Common myeloid progenitor, CD34-positive (primary cell): ENCODE measurements at regions not wholly inside any gene's neighbourhood (a gene's known extent, or its start where the extent isn't known, plus 50 kb on each side); places are given as distances from the start of the nearest gene placed in this dataset.

ENCODE experiments used
- CTCF ChIA-PET: fragments of 350-600 bp; sonication (Branson Sonifier 250); formaldehyde crosslinking; loops from one replicate; lab custom pipeline; 2021; ENCODE audit warnings: antibody characterized with exemption; lab: Charles Lee
- POLR2A ChIA-PET: fragments of 350-600 bp; sonication (Branson Sonifier 250); formaldehyde crosslinking; loops from one replicate; lab custom pipeline; 2021; ENCODE audit warnings: antibody characterized with exemption; lab: Charles Lee
- DNase-seq, 3 donors: peaks; one replicate each; pipeline versions ENCODE4 v3.0.0 to v3.0.0-alpha.2; 2013
- H3K27ac ChIP-seq, 2 experiments: 1 replicate in 1 of 2; 2 replicates in 1 of 2; pipeline ENCODE4 v1.7.0; 2013; ENCODE audit warnings: inconsistent platforms in 2 of 2, low read length in 2 of 2, mild to moderate bottlenecking in 2 of 2, low read depth in 1 of 2, moderate library complexity in 1 of 2; ENCODE audit not compliant: severe bottlenecking in 2 of 2, insufficient read depth in 1 of 2, poor library complexity in 1 of 2
- H3K27me3 ChIP-seq, 5 experiments: replicated peaks in 2 of 5; 1 replicate in 3 of 5; 2 replicates in 2 of 5; pipeline versions ENCODE4 v1.6.1 to v1.7.0; 2013; ENCODE audit warnings: low read length in 4 of 5, mild to moderate bottlenecking in 2 of 5, moderate library complexity in 2 of 5, inconsistent platforms in 1 of 5; ENCODE audit not compliant: insufficient read depth in 5 of 5, control insufficient read depth in 4 of 5
- H3K36me3 ChIP-seq, 4 experiments: 1 replicate in 2 of 4; 2 replicates in 2 of 4; pipeline versions ENCODE4 v1.6.1 to v1.7.0; 2013; ENCODE audit warnings: low read length in 3 of 4, control low read depth in 1 of 4, mild to moderate bottlenecking in 1 of 4; ENCODE audit not compliant: control insufficient read depth in 4 of 4, insufficient read depth in 4 of 4
- H3K4me1 ChIP-seq, 4 experiments: 1 replicate in 3 of 4; 2 replicates in 1 of 4; pipeline versions ENCODE4 v1.6.1 to v1.7.1; 2013; ENCODE audit warnings: low read length in 3 of 4, mild to moderate bottlenecking in 3 of 4, control low read depth in 1 of 4, inconsistent platforms in 1 of 4, moderate library complexity in 1 of 4; ENCODE audit not compliant: control insufficient read depth in 4 of 4, insufficient read depth in 4 of 4; ENCODE audit errors: control extremely low read depth in 1 of 4
- H3K4me3 ChIP-seq, 7 experiments: 1 replicate in 4 of 7; 2 replicates in 3 of 7; pipeline versions ENCODE4 v1.5.1 to v1.7.0; 2013; ENCODE audit warnings: mild to moderate bottlenecking in 7 of 7, low read length in 6 of 7, moderate library complexity in 6 of 7, inconsistent platforms in 2 of 7, low read depth in 2 of 7, control low read depth in 1 of 7; ENCODE audit not compliant: insufficient read depth in 4 of 7, control insufficient read depth in 1 of 7; ENCODE audit errors: extremely low read depth in 1 of 7
- H3K9me3 ChIP-seq, 5 experiments: 1 replicate in 4 of 5; 2 replicates in 1 of 5; pipeline versions ENCODE4 v1.6.1 to v1.7.1; 2013; ENCODE audit warnings: low read length in 4 of 5, mild to moderate bottlenecking in 2 of 5, inconsistent platforms in 1 of 5, low read depth in 1 of 5, moderate library complexity in 1 of 5; ENCODE audit not compliant: control insufficient read depth in 4 of 5, insufficient read depth in 2 of 5; ENCODE audit errors: control extremely low read depth in 1 of 5
- WGBS: methylation state at CpG from one replicate; pipeline ENCODE4 v1.1.5; 2013; ENCODE audit not compliant: insufficient coverage; 5-methylcytosine and 5-hydroxymethylcytosine counted together

DNA sequence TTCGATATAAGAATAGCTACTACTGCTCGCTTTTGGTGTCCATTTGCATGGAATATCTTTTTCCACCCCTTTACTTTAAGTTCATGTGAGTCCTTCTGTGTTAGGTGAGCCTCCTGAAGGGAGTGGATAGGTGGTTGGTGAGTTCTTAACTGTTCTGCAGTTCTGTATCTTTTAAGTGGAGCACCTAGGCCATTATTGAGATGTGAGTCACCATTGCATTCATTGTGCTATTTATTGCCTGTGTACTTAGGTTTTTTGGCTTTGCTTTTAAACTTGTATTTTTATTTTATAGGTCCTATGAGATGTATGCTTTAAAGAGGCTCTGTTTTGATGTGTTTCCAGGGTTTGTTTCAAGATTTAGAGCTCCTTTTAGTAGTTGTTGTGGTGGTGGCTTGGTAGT lies 1430.8 kb downstream of the REEP3 start:
- Histone ChIP-seq H3K4me3 (no peak overlapping the region), H3K4me1 (no peaks in the 10 kb centered on the region), H3K27me3 (no peaks in the 10 kb centered on the region), H3K27ac (no peak overlapping the region), H3K36me3 (no peaks in the 10 kb centered on the region), H3K9me3 (no peaks in the 10 kb centered on the region)
- no CpG with 5 or more reads among the region's 2 CpGs for WGBS
- DNase-seq: no peak
- CTCF ChIA-PET: no interaction called here
- POLR2A ChIA-PET: no interaction called here

DNA sequence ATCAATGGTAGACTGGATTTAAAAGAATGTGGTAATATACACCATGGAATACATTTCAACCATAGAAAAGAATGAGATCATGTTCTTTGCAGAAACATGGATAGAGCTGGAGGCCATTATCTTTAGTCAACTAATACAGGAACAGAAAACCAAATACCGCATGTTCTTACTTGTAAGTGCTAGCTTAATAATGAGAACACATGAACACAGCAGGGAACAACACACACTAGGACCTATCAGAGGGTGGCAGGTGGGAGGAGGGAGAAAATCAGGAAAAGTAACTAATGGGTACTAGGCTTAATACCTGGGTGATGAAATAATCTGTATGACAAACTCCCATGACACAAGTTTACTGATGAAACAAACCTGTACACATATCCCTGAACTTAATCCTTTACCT lies 1435.2 kb downstream of the REEP3 start:
- no peaks in the 10 kb centered on the region for H3K36me3 ChIP-seq
- no peaks in the 10 kb centered on the region for H3K4me1 ChIP-seq
- H3K27me3 ChIP-seq: no peaks in the 10 kb centered on the region
- H3K4me3 ChIP-seq: no peak overlapping the region
- no peaks in the 10 kb centered on the region for H3K9me3 ChIP-seq
- WGBS: no CpG with 5 or more reads among the region's 1 CpG
- no peak overlapping the region for H3K27ac ChIP-seq
- POLR2A ChIA-PET: no interaction called here
- no peak for DNase-seq
- CTCF ChIA-PET: no interaction called here

DNA sequence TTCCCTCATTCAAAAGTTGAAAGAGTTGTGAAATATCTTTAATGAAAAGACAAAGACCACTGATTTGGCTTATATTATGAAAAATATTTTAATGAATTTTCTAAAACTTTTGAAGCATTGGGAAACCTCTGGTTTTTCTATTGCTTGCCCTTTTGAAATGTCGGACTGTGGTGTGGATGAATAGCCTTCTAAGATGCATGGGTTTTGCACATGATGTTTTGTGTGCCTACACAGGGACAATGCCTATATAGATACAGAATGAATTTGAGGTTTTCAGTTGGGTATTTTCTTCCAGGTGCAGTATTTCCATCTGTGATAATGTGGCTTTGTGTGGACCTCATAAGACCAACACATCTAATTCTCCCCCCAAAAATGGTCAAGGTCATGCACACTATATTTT lies 1437.9 kb downstream of the REEP3 start:
- 100% methylated on average over 1 of the region's 1 CpG for WGBS
- no peak for DNase-seq
- Histone ChIP-seq H3K27me3 (no peaks in the 10 kb centered on the region), H3K9me3 (no peaks in the 10 kb centered on the region), H3K4me3 (no peak overlapping the region), H3K27ac (no peak overlapping the region), H3K36me3 (no peaks in the 10 kb centered on the region), H3K4me1 (no peaks in the 10 kb centered on the region)
- CTCF ChIA-PET: no interaction called here
- POLR2A ChIA-PET: no interaction called here

DNA sequence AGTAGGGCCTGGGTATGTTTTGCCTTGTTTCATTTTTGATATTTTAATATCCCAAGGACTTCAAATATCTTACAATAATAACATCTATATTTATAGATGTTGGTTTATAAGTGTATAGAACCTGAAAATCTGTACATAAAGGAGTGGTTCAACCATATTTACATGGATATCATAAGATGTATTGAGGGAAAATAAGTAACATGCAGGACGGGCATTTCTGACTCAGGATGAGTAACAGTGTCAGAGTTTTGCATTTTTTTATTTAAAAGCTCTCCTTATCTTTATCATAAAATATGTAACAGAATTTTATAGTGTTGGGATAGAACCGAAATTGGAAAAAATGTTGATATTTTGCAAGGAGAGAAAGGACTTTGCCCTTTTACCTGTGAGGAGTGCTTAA lies 1438.7 kb downstream of the REEP3 start:
- CTCF ChIA-PET: no interaction called here

DNA sequence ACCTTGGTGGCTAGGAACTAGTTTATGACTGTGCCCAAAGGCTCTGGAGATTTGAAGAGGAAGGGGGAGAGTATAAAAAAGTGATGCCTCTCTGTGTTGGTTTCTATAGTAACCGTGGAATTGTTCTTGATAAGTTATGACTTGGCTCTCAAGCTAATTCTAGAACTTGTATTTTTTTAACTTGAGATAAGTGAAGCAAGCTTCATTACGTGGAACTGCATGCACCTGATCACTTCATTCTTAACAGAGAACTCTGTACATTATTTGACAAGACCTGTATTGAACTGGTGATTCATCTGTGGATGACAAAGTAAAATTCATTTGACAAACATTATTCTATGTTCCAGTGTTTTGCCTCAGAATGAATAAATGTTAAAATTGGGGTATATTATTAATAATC lies 1452.2 kb downstream of the REEP3 start:
- Histone ChIP-seq H3K9me3 (no peaks in the 10 kb centered on the region), H3K4me3 (no peak overlapping the region), H3K27ac (no peak overlapping the region), H3K36me3 (no peaks in the 10 kb centered on the region), H3K27me3 (no peaks in the 10 kb centered on the region), H3K4me1 (no peaks in the 10 kb centered on the region)
- ChIA-PET POLR2A (no interaction called here), CTCF (no interaction called here)
- 88% methylated on average over 1 of the region's 2 CpGs for WGBS
- no peak for DNase-seq

More for the DNA sequence above, 1438.7 kb downstream of the REEP3 start:
- Histone ChIP-seq H3K36me3 (no peaks in the 10 kb centered on the region), H3K4me1 (no peaks in the 10 kb centered on the region), H3K9me3 (no peaks in the 10 kb centered on the region), H3K4me3 (no peak overlapping the region), H3K27me3 (no peaks in the 10 kb centered on the region), H3K27ac (no peak overlapping the region)
- no CpG with 5 or more reads among the region's 2 CpGs for WGBS
- POLR2A ChIA-PET: no interaction called here
- DNase-seq: no peak

DNA sequence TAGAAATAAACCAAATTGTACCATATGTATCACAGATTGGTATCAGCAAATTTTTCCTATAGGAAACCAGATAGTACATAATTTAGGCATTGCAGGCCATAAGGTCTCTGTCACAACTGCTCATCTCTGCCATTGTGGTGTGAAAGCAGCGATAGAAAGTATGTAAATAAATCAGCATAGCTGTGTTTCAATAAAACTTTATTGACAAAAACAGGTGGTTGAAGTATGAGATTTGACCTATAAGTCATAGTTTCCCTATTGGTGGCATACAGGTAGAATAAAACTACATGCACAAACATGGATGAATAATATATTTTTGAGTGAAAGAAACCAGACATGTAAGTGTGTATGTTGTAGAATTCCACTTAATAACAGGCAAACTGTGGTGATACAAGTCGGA lies 1454.9 kb downstream of the REEP3 start:
- Histone ChIP-seq H3K4me1 (no peaks in the 10 kb centered on the region), H3K27me3 (no peaks in the 10 kb centered on the region), H3K27ac (no peak overlapping the region), H3K36me3 (no peaks in the 10 kb centered on the region), H3K4me3 (no peak overlapping the region), H3K9me3 (no peaks in the 10 kb centered on the region)
- ChIA-PET POLR2A (no interaction called here), CTCF (no interaction called here)
- 100% methylated on average over 2 of the region's 2 CpGs for WGBS
- no peak for DNase-seq

DNA sequence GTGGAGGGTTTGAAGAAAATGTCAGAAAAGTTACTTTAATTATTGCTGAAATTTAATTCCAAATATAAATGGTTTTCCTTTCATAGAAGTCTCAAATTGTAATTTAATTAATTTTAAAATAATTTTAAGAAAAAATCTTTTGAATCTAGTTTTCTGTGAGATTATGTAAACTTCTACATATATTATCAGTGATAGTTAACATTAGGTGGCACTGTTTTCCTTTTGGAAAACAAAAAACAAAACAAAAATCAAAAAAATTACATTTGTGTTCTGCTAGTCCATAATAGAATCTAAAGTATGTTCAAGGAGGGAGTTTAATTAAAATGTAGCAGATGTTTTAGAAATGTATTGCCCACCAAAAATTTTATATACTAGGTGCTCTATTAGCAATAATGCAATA lies 1456.7 kb downstream of the REEP3 start:
- CTCF ChIA-PET: no interaction called here
- H3K4me3 ChIP-seq: no peak overlapping the region
- no peak for DNase-seq
- no peaks in the 10 kb centered on the region for H3K36me3 ChIP-seq
- no peak overlapping the region for H3K27ac ChIP-seq
- POLR2A ChIA-PET: no interaction called here
- H3K9me3 ChIP-seq: no peaks in the 10 kb centered on the region
- H3K4me1 ChIP-seq: no peaks in the 10 kb centered on the region
- no peaks in the 10 kb centered on the region for H3K27me3 ChIP-seq
